H9 (cell line): ENCODE measurements at regions not wholly inside any gene's neighbourhood (a gene's known extent, or its start where the extent isn't known, plus 50 kb on each side); places are given as distances from the start of the nearest gene placed in this dataset.

Experiments
- DNase-seq: peaks from one replicate; pipeline ENCODE4 v3.0.0-alpha.2; 2017
- H2AFZ ChIP-seq: one replicate; pipeline ENCODE4 v1.6.1; 2013; ENCODE audit warnings: mild to moderate bottlenecking, low read length, control low read depth, moderate library complexity
- H2AK5ac ChIP-seq: 2 replicates; pipeline ENCODE4 v1.6.1; 2013; ENCODE audit warnings: low read length, control low read depth, mixed read lengths; ENCODE audit not compliant: insufficient read length
- H2BK120ac ChIP-seq: one replicate; pipeline ENCODE4 v1.6.1; 2013; ENCODE audit warnings: low read depth, mild to moderate bottlenecking, low read length, control low read depth, inconsistent platforms; ENCODE audit not compliant: poor library complexity, severe bottlenecking
- H2BK12ac ChIP-seq: 2 replicates; pipeline ENCODE4 v1.6.1; 2013; ENCODE audit warnings: low read length, control low read depth, mixed read lengths, low read depth; ENCODE audit not compliant: insufficient read length
- H2BK15ac ChIP-seq: 2 replicates; pipeline ENCODE4 v1.6.1; 2013; ENCODE audit warnings: low read depth, low read length, control low read depth
- H2BK20ac ChIP-seq: one replicate; pipeline ENCODE4 v1.6.1; 2013; ENCODE audit warnings: low read depth, mild to moderate bottlenecking, low read length, control low read depth, inconsistent platforms; ENCODE audit not compliant: poor library complexity, severe bottlenecking
- H2BK5ac ChIP-seq: 2 replicates; pipeline ENCODE4 v1.6.1; 2013; ENCODE audit warnings: low read length, control low read depth, mixed read lengths; ENCODE audit not compliant: insufficient read length
- H3K14ac ChIP-seq: 2 replicates; pipeline ENCODE4 v1.6.1; 2013; ENCODE audit warnings: low read length, control low read depth; ENCODE audit not compliant: insufficient read depth
- H3K18ac ChIP-seq: 2 replicates; pipeline ENCODE4 v1.6.1; 2013; ENCODE audit warnings: low read depth, mild to moderate bottlenecking, mixed read lengths, low read length, control low read depth; ENCODE audit not compliant: insufficient read length
- H3K23ac ChIP-seq: 2 replicates; pipeline ENCODE4 v1.6.1; 2013; ENCODE audit warnings: low read length, control low read depth, mixed read lengths, low read depth; ENCODE audit not compliant: insufficient read length
- H3K23me2 ChIP-seq: 2 replicates; pipeline ENCODE4 v1.6.1; 2013; ENCODE audit warnings: low read depth, mild to moderate bottlenecking, mixed read lengths, low read length, control low read depth; ENCODE audit not compliant: insufficient read length, poor library complexity, severe bottlenecking
- H3K27ac ChIP-seq: 2 replicates; pipeline ENCODE4 v1.5.1; 2013; ENCODE audit warnings: low read length, control low read depth, mixed read lengths, low read depth; ENCODE audit not compliant: insufficient read length
- H3K27me3 ChIP-seq: 2 replicates; pipeline ENCODE4 v1.6.1; 2013; ENCODE audit warnings: low read length, control low read depth, inconsistent platforms; ENCODE audit not compliant: insufficient read depth
- H3K4ac ChIP-seq: 2 replicates; pipeline ENCODE4 v1.6.1; 2013; ENCODE audit warnings: low read depth, mild to moderate bottlenecking, control low read depth, inconsistent platforms, low read length, moderate library complexity
- H3K4me1 ChIP-seq: 2 replicates; pipeline ENCODE4 v1.6.1; 2013; ENCODE audit warnings: low read length, control low read depth, inconsistent platforms; ENCODE audit not compliant: insufficient read depth
- H3K4me2 ChIP-seq: 2 replicates; pipeline ENCODE4 v1.6.1; 2013; ENCODE audit warnings: low read length, control low read depth, mixed read lengths; ENCODE audit not compliant: insufficient read length, insufficient read depth
- H3K56ac ChIP-seq: 2 replicates; pipeline ENCODE4 v1.6.1; 2013; ENCODE audit warnings: low read depth, mild to moderate bottlenecking, mixed read lengths, low read length, control low read depth; ENCODE audit not compliant: insufficient read length
- H3K79me1 ChIP-seq: 2 replicates; pipeline ENCODE4 v1.6.1; 2013; ENCODE audit warnings: low read depth, mild to moderate bottlenecking, moderate library complexity, low read length, control low read depth, inconsistent platforms; ENCODE audit not compliant: insufficient read depth, poor library complexity, severe bottlenecking
- H3K79me2 ChIP-seq: 2 replicates; pipeline ENCODE4 v1.6.1; 2013; ENCODE audit warnings: low read length, control low read depth, inconsistent platforms; ENCODE audit not compliant: insufficient read depth
- H3K9ac ChIP-seq: 2 replicates; pipeline ENCODE4 v1.6.1; 2013; ENCODE audit warnings: low read length, control low read depth, mixed read lengths; ENCODE audit not compliant: insufficient read length; ENCODE audit errors: extremely low read depth
- H3K9me3 ChIP-seq: one replicate; pipeline ENCODE4 v1.6.1; 2013; ENCODE audit warnings: low read depth, low read length, inconsistent platforms; ENCODE audit not compliant: control insufficient read depth
- H3T11ph ChIP-seq: one replicate; pipeline ENCODE4 v1.6.1; 2013; ENCODE audit warnings: mild to moderate bottlenecking, low read length, control low read depth, inconsistent platforms
- H4K20me1 ChIP-seq: one replicate; pipeline ENCODE4 v1.6.1; 2013; ENCODE audit not compliant: control insufficient read depth, insufficient read length, insufficient read depth
- H4K5ac ChIP-seq: 2 replicates; pipeline ENCODE4 v1.6.1; 2013; ENCODE audit warnings: low read depth, mild to moderate bottlenecking, mixed read lengths, low read length, control low read depth; ENCODE audit not compliant: insufficient read length
- H4K8ac ChIP-seq: replicated peaks from 2 replicates; pipeline ENCODE4 v1.6.1; 2013; ENCODE audit warnings: low read length, control low read depth, mixed read lengths, low read depth; ENCODE audit not compliant: insufficient read length
- H4K91ac ChIP-seq: 2 replicates; pipeline ENCODE4 v1.6.1; 2013; ENCODE audit warnings: low read depth, mild to moderate bottlenecking, moderate library complexity, mixed read lengths, low read length, control low read depth; ENCODE audit not compliant: insufficient read length
- H3K27ac Mint-ChIP-seq, 3 experiments: 2 replicates in 2 of 3; 3 replicates in 1 of 3; pipeline ENCODE4 v1.8.0; 2020 to 2021; ENCODE audit warnings: mixed read lengths in 3 of 3, mild to moderate bottlenecking in 1 of 3, moderate library complexity in 1 of 3
- H3K27me3 Mint-ChIP-seq: 2 replicates; pipeline ENCODE4 v1.8.0; 2021; ENCODE audit warnings: low read depth, mild to moderate bottlenecking, moderate library complexity, mixed read lengths
- H3K36me3 Mint-ChIP-seq, 3 experiments: 2 replicates in 2 of 3; 3 replicates in 1 of 3; pipeline ENCODE4 v1.8.0; 2020 to 2021; ENCODE audit warnings: low read depth in 3 of 3, mixed read lengths in 3 of 3; ENCODE audit not compliant: insufficient read depth in 1 of 3
- H3K4me1 Mint-ChIP-seq, 2 experiments: 2 replicates each; pipeline ENCODE4 v1.8.0; 2020; ENCODE audit warnings: mixed read lengths in 2 of 2
- H3K4me3 Mint-ChIP-seq, 2 experiments: 2 replicates in 1 of 2; 3 replicates in 1 of 2; pipeline ENCODE4 v1.8.0; 2020 to 2021; ENCODE audit warnings: mild to moderate bottlenecking in 2 of 2, mixed read lengths in 2 of 2, moderate library complexity in 1 of 2
- H3K9me3 Mint-ChIP-seq, 2 experiments: 2 replicates in 1 of 2; 3 replicates in 1 of 2; pipeline ENCODE4 v1.8.0; 2020; ENCODE audit warnings: mild to moderate bottlenecking in 2 of 2, mixed read lengths in 2 of 2, moderate library complexity in 1 of 2
- WGBS: extraction: QIAGEN DNeasy Blood & Tissue Kit; methylation state at CpG from one replicate; pipeline ENCODE4 v1.1.7; 2013; ENCODE audit warnings: missing lambda C conversion rate, low lambda C conversion rate, mixed read lengths; ENCODE audit not compliant: insufficient read length; ENCODE audit errors: extremely low coverage; 5-methylcytosine and 5-hydroxymethylcytosine counted together
- TF ChIP-seq, protein P1 (sequence below): fragments of 200-600 bp; sonication (generic); conservative IDR thresholded peaks from 3 replicates; pipeline ENCODE4 v1.8.0; 2021; ENCODE audit warnings: antibody characterized with exemption, mild to moderate bottlenecking

DNA sequence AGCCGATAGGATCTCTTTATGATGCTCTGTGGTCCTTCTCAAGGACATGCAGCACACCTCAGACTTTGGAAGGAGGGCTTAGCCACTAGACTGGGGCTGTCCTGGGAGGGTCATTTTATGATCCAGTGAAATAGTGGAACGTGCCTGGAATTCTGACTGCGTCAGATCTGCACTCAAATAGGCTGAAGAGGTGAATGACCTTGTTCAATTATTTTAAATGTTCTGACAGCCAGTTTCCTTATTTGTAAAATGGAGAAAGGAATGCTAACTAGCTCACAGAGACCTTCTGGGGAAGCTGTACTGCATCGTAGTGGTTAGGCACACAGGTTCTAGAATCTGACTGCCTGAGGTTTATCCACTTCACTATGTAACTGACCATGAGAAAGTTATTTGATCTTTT, 587.5 kb downstream of the MAFB start:
- H3K27me3 Mint-ChIP-seq = no peaks in the 10 kb centered on the region
- no peak overlapping the region for H2BK20ac ChIP-seq

More for the DNA sequence above, 587.5 kb downstream of the MAFB start:
- Histone ChIP-seq H3K14ac (no peak overlapping the region), H2BK5ac (no peak overlapping the region), H4K20me1 (no peaks in the 10 kb centered on the region), H4K5ac (no peak overlapping the region), H3K4me1 (no peaks in the 10 kb centered on the region), H3K18ac (no peak overlapping the region), H3K9ac (no peak overlapping the region), H3K27ac (no peak overlapping the region), H3K79me1 (no peaks in the 10 kb centered on the region), H2BK15ac (no peak overlapping the region), H2BK12ac (no peak overlapping the region), H3K9me3 (no peaks in the 10 kb centered on the region), H2BK120ac (no peak overlapping the region), H4K91ac (no peak overlapping the region), H3T11ph (no peak overlapping the region), H3K4ac (no peak overlapping the region), H3K23ac (no peak overlapping the region), H3K23me2 (no peaks in the 10 kb centered on the region), H3K79me2 (no peaks in the 10 kb centered on the region), H2AK5ac (no peak overlapping the region), H4K8ac (no peak overlapping the region), H3K27me3 (no peaks in the 10 kb centered on the region), H3K4me2 (no peak overlapping the region), H2AFZ (no peak overlapping the region), H3K56ac (no peak overlapping the region)
- no peak for DNase-seq
- H3K27ac Mint-ChIP-seq = no peak overlapping the region
- H3K4me3 Mint-ChIP-seq = no peak overlapping the region
- no peaks in the 10 kb centered on the region for H3K9me3 Mint-ChIP-seq
- H3K36me3 Mint-ChIP-seq = no peaks in the 10 kb centered on the region; a peak in 1 of 7 replicates
- no CpG with 5 or more reads among the region's 4 CpGs for WGBS
- H3K4me1 Mint-ChIP-seq = peaks cover 6% of the 10 kb centered on the region in 2 experiments; a peak in 3 of 4 replicates
- TF ChIP-seq, protein P1, sequence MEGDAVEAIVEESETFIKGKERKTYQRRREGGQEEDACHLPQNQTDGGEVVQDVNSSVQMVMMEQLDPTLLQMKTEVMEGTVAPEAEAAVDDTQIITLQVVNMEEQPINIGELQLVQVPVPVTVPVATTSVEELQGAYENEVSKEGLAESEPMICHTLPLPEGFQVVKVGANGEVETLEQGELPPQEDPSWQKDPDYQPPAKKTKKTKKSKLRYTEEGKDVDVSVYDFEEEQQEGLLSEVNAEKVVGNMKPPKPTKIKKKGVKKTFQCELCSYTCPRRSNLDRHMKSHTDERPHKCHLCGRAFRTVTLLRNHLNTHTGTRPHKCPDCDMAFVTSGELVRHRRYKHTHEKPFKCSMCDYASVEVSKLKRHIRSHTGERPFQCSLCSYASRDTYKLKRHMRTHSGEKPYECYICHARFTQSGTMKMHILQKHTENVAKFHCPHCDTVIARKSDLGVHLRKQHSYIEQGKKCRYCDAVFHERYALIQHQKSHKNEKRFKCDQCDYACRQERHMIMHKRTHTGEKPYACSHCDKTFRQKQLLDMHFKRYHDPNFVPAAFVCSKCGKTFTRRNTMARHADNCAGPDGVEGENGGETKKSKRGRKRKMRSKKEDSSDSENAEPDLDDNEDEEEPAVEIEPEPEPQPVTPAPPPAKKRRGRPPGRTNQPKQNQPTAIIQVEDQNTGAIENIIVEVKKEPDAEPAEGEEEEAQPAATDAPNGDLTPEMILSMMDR = no peak
